ENCODE measurements at regions not wholly inside any gene's neighbourhood (a gene's known extent, or its start where the extent isn't known, plus 50 kb on each side); places are given as distances from the start of the nearest gene placed in this dataset.

- H3K27ac ChIP-seq (ENCODE audit: low read depth, low read length, severe bottlenecking): no peak overlapping the region
- 89 to 94% methylated on average over 10 to 11 of the region's 12 CpGs for WGBS, 2 experiments (ENCODE audit: insufficient coverage in 2 of 2)
- no peaks in the 10 kb centered on the region for H3K4me1 ChIP-seq (ENCODE audit: control insufficient read depth, insufficient read depth, low read length, poor library complexity, severe bottlenecking)
- no peak overlapping the region for H3K4me3 ChIP-seq (ENCODE audit: extremely low read depth, insufficient read depth, low read length, poor library complexity, severe bottlenecking)
- H3K9me3 ChIP-seq (ENCODE audit: control insufficient read depth, low read length): peaks cover 5% of the 10 kb centered on the region
- no peaks in the 10 kb centered on the region for H3K36me3 ChIP-seq (ENCODE audit: control insufficient read depth, insufficient read depth, low read length)
These were observed 183.1 kb downstream of the SMAD2 start for GRCh38 chr18:47747260-47747795.

GRCh38 chr18:47746615-47747014, 183.8 kb downstream of the SMAD2 start:
- Histone ChIP-seq H3K4me3 (ENCODE audit: extremely low read depth, insufficient read depth, low read length, poor library complexity, severe bottlenecking) (no peak overlapping the region), H3K27ac (ENCODE audit: low read depth, low read length, severe bottlenecking) (no peak overlapping the region), H3K36me3 (ENCODE audit: control insufficient read depth, insufficient read depth, low read length) (no peaks in the 10 kb centered on the region), H3K4me1 (ENCODE audit: control insufficient read depth, insufficient read depth, low read length, poor library complexity, severe bottlenecking) (no peaks in the 10 kb centered on the region), H3K9me3 (ENCODE audit: control insufficient read depth, low read length) (peaks cover 5% of the 10 kb centered on the region)
- WGBS, 2 experiments (ENCODE audit: insufficient coverage in 2 of 2): 90% methylated on average over 4 of the region's 4 CpGs

GRCh38 chr18:47745227-47745626, 185.2 kb downstream of the SMAD2 start:
- H3K36me3 ChIP-seq (ENCODE audit: control insufficient read depth, insufficient read depth, low read length): no peaks in the 10 kb centered on the region
- H3K9me3 ChIP-seq (ENCODE audit: control insufficient read depth, low read length): peaks cover 5% of the 10 kb centered on the region
- H3K4me3 ChIP-seq (ENCODE audit: extremely low read depth, insufficient read depth, low read length, poor library complexity, severe bottlenecking): no peak overlapping the region
- WGBS, 2 experiments (ENCODE audit: insufficient coverage in 2 of 2): 91 to 92% methylated on average over 3 to 4 of the region's 4 CpGs
- no peak overlapping the region for H3K27ac ChIP-seq (ENCODE audit: low read depth, low read length, severe bottlenecking)
- no peaks in the 10 kb centered on the region for H3K4me1 ChIP-seq (ENCODE audit: control insufficient read depth, insufficient read depth, low read length, poor library complexity, severe bottlenecking)

GRCh38 chr18:47737956-47738355, 192.5 kb downstream of the SMAD2 start:
- Histone ChIP-seq H3K4me3 (ENCODE audit: extremely low read depth, insufficient read depth, low read length, poor library complexity, severe bottlenecking) (no peak overlapping the region), H3K9me3 (ENCODE audit: control insufficient read depth, low read length) (no peaks in the 10 kb centered on the region), H3K36me3 (ENCODE audit: control insufficient read depth, insufficient read depth, low read length) (no peaks in the 10 kb centered on the region), H3K27ac (ENCODE audit: low read depth, low read length, severe bottlenecking) (no peak overlapping the region), H3K4me1 (ENCODE audit: control insufficient read depth, insufficient read depth, low read length, poor library complexity, severe bottlenecking) (no peaks in the 10 kb centered on the region)
- 89 to 95% methylated on average over 4 of the region's 4 CpGs for WGBS, 2 experiments (ENCODE audit: insufficient coverage in 2 of 2)

- 93 to 95% methylated on average over 10 to 11 of the region's 12 CpGs for WGBS, 2 experiments (ENCODE audit: insufficient coverage in 2 of 2)
- no peak overlapping the region for H3K4me3 ChIP-seq (ENCODE audit: extremely low read depth, insufficient read depth, low read length, poor library complexity, severe bottlenecking)
- no peak overlapping the region for H3K27ac ChIP-seq (ENCODE audit: low read depth, low read length, severe bottlenecking)
- no peaks in the 10 kb centered on the region for H3K9me3 ChIP-seq (ENCODE audit: control insufficient read depth, low read length)
- no peaks in the 10 kb centered on the region for H3K4me1 ChIP-seq (ENCODE audit: control insufficient read depth, insufficient read depth, low read length, poor library complexity, severe bottlenecking)
- no peaks in the 10 kb centered on the region for H3K36me3 ChIP-seq (ENCODE audit: control insufficient read depth, insufficient read depth, low read length)
These were observed 193.1 kb downstream of the SMAD2 start for GRCh38 chr18:47737198-47737830.

- 64 to 75% methylated on average over 3 to 4 of the region's 5 CpGs for WGBS, 2 experiments (ENCODE audit: insufficient coverage in 2 of 2)
- Histone ChIP-seq H3K9me3 (ENCODE audit: control insufficient read depth, low read length) (no peaks in the 10 kb centered on the region), H3K27ac (ENCODE audit: low read depth, low read length, severe bottlenecking) (no peak overlapping the region), H3K36me3 (ENCODE audit: control insufficient read depth, insufficient read depth, low read length) (no peaks in the 10 kb centered on the region), H3K4me1 (ENCODE audit: control insufficient read depth, insufficient read depth, low read length, poor library complexity, severe bottlenecking) (no peaks in the 10 kb centered on the region), H3K4me3 (ENCODE audit: extremely low read depth, insufficient read depth, low read length, poor library complexity, severe bottlenecking) (no peak overlapping the region)
These were observed 193.9 kb downstream of the SMAD2 start for GRCh38 chr18:47736376-47737140.

GRCh38 chr18:47735041-47735702, 195.3 kb downstream of the SMAD2 start:
- no peak overlapping the region for H3K27ac ChIP-seq (ENCODE audit: low read depth, low read length, severe bottlenecking)
- H3K36me3 ChIP-seq (ENCODE audit: control insufficient read depth, insufficient read depth, low read length): no peaks in the 10 kb centered on the region
- whole genome bisulfite sequencing, 2 experiments (ENCODE audit: insufficient coverage in 2 of 2): 83 to 89% methylated on average over 6 to 7 of the region's 8 CpGs
- H3K4me1 ChIP-seq (ENCODE audit: control insufficient read depth, insufficient read depth, low read length, poor library complexity, severe bottlenecking): peaks cover 5% of the 10 kb centered on the region
- no peaks in the 10 kb centered on the region for H3K9me3 ChIP-seq (ENCODE audit: control insufficient read depth, low read length)
- no peak overlapping the region for H3K4me3 ChIP-seq (ENCODE audit: extremely low read depth, insufficient read depth, low read length, poor library complexity, severe bottlenecking)

GRCh38 chr18:47731276-47731675, 199.2 kb downstream of the SMAD2 start:
- Histone ChIP-seq H3K4me1 (ENCODE audit: control insufficient read depth, insufficient read depth, low read length, poor library complexity, severe bottlenecking) (peaks cover 5% of the 10 kb centered on the region), H3K4me3 (ENCODE audit: extremely low read depth, insufficient read depth, low read length, poor library complexity, severe bottlenecking) (no peak overlapping the region), H3K27ac (ENCODE audit: low read depth, low read length, severe bottlenecking) (no peak overlapping the region), H3K36me3 (ENCODE audit: control insufficient read depth, insufficient read depth, low read length) (no peaks in the 10 kb centered on the region), H3K9me3 (ENCODE audit: control insufficient read depth, low read length) (no peaks in the 10 kb centered on the region)
- WGBS, 2 experiments (ENCODE audit: insufficient coverage in 2 of 2): 91 to 96% methylated on average over 3 to 4 of the region's 5 CpGs

- H3K9me3 ChIP-seq (ENCODE audit: control insufficient read depth, low read length): no peaks in the 10 kb centered on the region
- H3K27ac ChIP-seq (ENCODE audit: low read depth, low read length, severe bottlenecking): no peak overlapping the region
- peaks cover 5% of the 10 kb centered on the region for H3K4me1 ChIP-seq (ENCODE audit: control insufficient read depth, insufficient read depth, low read length, poor library complexity, severe bottlenecking)
- 74% methylated on average over 2 of the region's 5 CpGs for WGBS, 2 experiments (ENCODE audit: insufficient coverage in 2 of 2)
- no peak overlapping the region for H3K4me3 ChIP-seq (ENCODE audit: extremely low read depth, insufficient read depth, low read length, poor library complexity, severe bottlenecking)
- H3K36me3 ChIP-seq (ENCODE audit: control insufficient read depth, insufficient read depth, low read length): no peaks in the 10 kb centered on the region
These were observed 199.7 kb downstream of the SMAD2 start for GRCh38 chr18:47730795-47731194.

- H3K4me1 ChIP-seq (ENCODE audit: control insufficient read depth, insufficient read depth, low read length, poor library complexity, severe bottlenecking): peaks cover 5% of the 10 kb centered on the region
- WGBS, 2 experiments (ENCODE audit: insufficient coverage in 2 of 2): 85 to 95% methylated on average over 4 to 6 of the region's 6 CpGs
These were observed 201.1 kb downstream of the SMAD2 start for GRCh38 chr18:47729356-47729755.

More at GRCh38 chr18:47729356-47729755, 201.1 kb downstream of the SMAD2 start:
- no peak overlapping the region for H3K27ac ChIP-seq (ENCODE audit: low read depth, low read length, severe bottlenecking)
- H3K4me3 ChIP-seq (ENCODE audit: extremely low read depth, insufficient read depth, low read length, poor library complexity, severe bottlenecking): no peak overlapping the region
- no peaks in the 10 kb centered on the region for H3K36me3 ChIP-seq (ENCODE audit: control insufficient read depth, insufficient read depth, low read length)
- H3K9me3 ChIP-seq (ENCODE audit: control insufficient read depth, low read length): no peaks in the 10 kb centered on the region
